ENCODE measurements at regions not wholly inside any gene's neighbourhood (a gene's known extent, or its start where the extent isn't known, plus 50 kb on each side); places are given as distances from the start of the nearest gene placed in this dataset.

- no TSS peak for BruUV-seq (replicated peaks)
- Histone ChIP-seq H4K20me1 (replicated peaks; ENCODE audit: control insufficient read depth, insufficient read depth, low read length) (no peaks in the 10 kb centered on the region), H3K79me2 (ENCODE audit: control insufficient read depth, insufficient read depth, low read length) (no peaks in the 10 kb centered on the region), H3K9me3 (replicated peaks; ENCODE audit: control insufficient read depth, insufficient read depth, low read depth, low read length) (no peaks in the 10 kb centered on the region), H3K9me1 (ENCODE audit: control insufficient read depth, insufficient read depth, low read length) (no peaks in the 10 kb centered on the region), H3K4me2 (ENCODE audit: insufficient read depth, low read length) (no peak overlapping the region), H3K27me3 (ENCODE audit: control insufficient read depth in 2 of 2, insufficient read depth in 2 of 2, low read length in 2 of 2) (no peaks in the 10 kb centered on the region), H3K36me3 (ENCODE audit: control insufficient read depth, insufficient read depth, low read length) (no peaks in the 10 kb centered on the region), H3K9ac (ENCODE audit: insufficient read depth in 1 of 2, low read depth in 2 of 2, low read length in 2 of 2) (no peak overlapping the region), H2AFZ (ENCODE audit: low read depth, low read length) (no peak overlapping the region), H3K27ac (ENCODE audit: extremely low read depth, low read depth, low read length) (no peak overlapping the region), H3K4me3 (no peak overlapping the region), H3K4me1 (replicated peaks in 1 of 2; ENCODE audit: control insufficient read depth in 2 of 2, insufficient read depth in 2 of 2, low read length in 2 of 2) (no peaks in the 10 kb centered on the region; a peak in 1 of 5 replicates)
- in situ Hi-C loops (cut with MboI) (no loop called here), intact Hi-C loops (cut with micrococcal nuclease) (no loop called here)
- no peak for FAIRE-seq
- no peak for TF ChIP-seq ZNF311 (CRISPR knock-in tag; IDR thresholded peaks at IDR 0.05)
- TF ChIP-seq ADNP (tag; IDR thresholded peaks at IDR 0.05) = no peak
- TF ChIP-seq SAFB (IDR thresholded peaks at IDR 0.05; ENCODE audit: borderline replicate concordance, low read depth, low read length) = no peak
- no peak for TF ChIP-seq PHF21A (IDR thresholded peaks at IDR 0.05; ENCODE audit: borderline replicate concordance, low read depth)
- no peak for TF ChIP-seq ILF3 (IDR thresholded peaks at IDR 0.05; ENCODE audit: borderline replicate concordance)
- no peak for TF ChIP-seq SIRT6 (IDR thresholded peaks at IDR 0.05; ENCODE audit: low read depth, low read length)
- no peak for TF ChIP-seq NFIC (IDR thresholded peaks at IDR 0.05)
- TF ChIP-seq ZNF57 (CRISPR knock-in tag; IDR thresholded peaks at IDR 0.05) = no peak
- no peak for TF ChIP-seq NFXL1 (CRISPR knock-in tag; IDR thresholded peaks at IDR 0.05)
- no peak for TF ChIP-seq POLR3A (IDR thresholded peaks at IDR 0.05; ENCODE audit: borderline replicate concordance, extremely low read depth, insufficient read depth, insufficient read length)
- no peak for TF ChIP-seq TAF9B (IDR thresholded peaks at IDR 0.05; ENCODE audit: partially characterized antibody)
- TF ChIP-seq CSDE1 (IDR thresholded peaks at IDR 0.05) = no peak
- TF ChIP-seq NCOA6 (IDR thresholded peaks at IDR 0.05) = no peak
- no peak for TF ChIP-seq NCOA4 (IDR thresholded peaks at IDR 0.05; ENCODE audit: partially characterized antibody)
- TF ChIP-seq ZBTB9 (CRISPR knock-in tag; IDR thresholded peaks at IDR 0.05) = no peak
- TF ChIP-seq ZKSCAN1 (IDR thresholded peaks at IDR 0.05; ENCODE audit: low read depth, low read length) = no peak
- no peak for TF ChIP-seq JUNB (CRISPR knock-in tag; conservative IDR thresholded peaks at IDR 0.05)
- no peak for TF ChIP-seq BRD9 (IDR thresholded peaks at IDR 0.05; ENCODE audit: low read depth, partially characterized antibody)
- no peak for TF ChIP-seq FOXM1 (IDR thresholded peaks at IDR 0.05; ENCODE audit: low read depth)
- TF ChIP-seq FOXM1 (CRISPR knock-in tag; IDR thresholded peaks at IDR 0.05; ENCODE audit: low read depth) = no peak
- TF ChIP-seq AFF1 (IDR thresholded peaks at IDR 0.05; ENCODE audit: low read depth in 1 of 2, partially characterized antibody in 2 of 2) = no peak
- whole genome bisulfite sequencing (ENCODE audit: insufficient coverage, low coverage, missing lambda C conversion rate) = 0% methylated on average over 3 of the region's 3 CpGs
- ChIA-PET POLR2A (interaction anchor here (0.7 kb wide), 1 partner anchor 12 kb away, joined by 3 read pairs; no protein-coding TSS in a partner anchor), CTCF (ENCODE audit: low intra/inter-chr PET ratio) (no interaction called here)
- no peak for ATAC-seq
- DNase-seq (ENCODE audit: extremely low read depth in 1 of 4, low spot score in 3 of 4) = no peak
Measured at GRCh38 chr13:44685641-44686040, 109.5 kb upstream of the TSC22D1 start.
